GM19238 (cell line): ENCODE measurements at regions not wholly inside any gene's neighbourhood (a gene's known extent, or its start where the extent isn't known, plus 50 kb on each side); places are given as distances from the start of the nearest gene placed in this dataset.

Experiments
- DNase-seq: peaks from one replicate; pipeline ENCODE4 v3.0.0; 2011; ENCODE audit warnings: low spot score; ENCODE audit not compliant: insufficient read length

DNA sequence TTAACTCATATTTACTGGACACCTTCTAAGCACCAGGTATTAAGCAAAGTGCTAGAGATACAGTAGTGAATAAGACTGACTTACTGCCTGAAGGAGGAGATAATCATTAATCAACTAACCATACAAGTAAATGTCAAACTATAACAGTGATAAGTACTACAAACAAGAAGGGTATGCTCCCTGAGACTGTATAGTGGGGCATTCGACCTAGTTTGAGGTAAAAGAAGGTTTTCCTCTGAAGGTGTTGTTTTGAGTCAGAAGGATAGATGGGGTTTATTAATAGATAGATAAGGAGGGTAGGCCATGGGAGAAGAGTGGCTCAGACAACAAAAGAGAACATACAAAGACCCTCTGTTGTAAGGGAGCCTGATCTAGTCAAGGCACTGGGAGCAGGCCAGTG is 105.4 kb downstream of the DDIT4L start:
- no peak for DNase-seq

DNA sequence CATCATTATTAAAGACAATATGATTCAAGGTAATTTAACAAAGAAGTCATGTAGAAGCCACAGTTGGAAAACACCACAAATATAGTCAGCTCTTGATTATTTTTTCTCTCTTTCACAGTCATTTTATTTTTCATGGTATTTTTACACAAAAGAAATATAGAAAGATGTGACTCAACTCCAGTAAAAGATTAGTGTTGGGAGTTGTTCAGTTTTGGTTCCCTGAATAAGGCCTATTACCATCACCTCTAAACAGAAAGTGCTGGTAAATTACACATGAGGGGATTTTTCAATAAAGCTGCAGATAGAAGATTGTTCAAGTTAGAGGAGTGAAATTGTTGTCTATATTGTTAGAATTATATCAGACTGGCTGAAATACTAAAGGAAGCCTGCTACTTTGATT is 107.0 kb downstream of the DDIT4L start:
- no peak for DNase-seq

- DNase-seq: no peak
Observed at GRCh38 chr4:100082852-100083251, 107.4 kb downstream of the DDIT4L start.

DNA sequence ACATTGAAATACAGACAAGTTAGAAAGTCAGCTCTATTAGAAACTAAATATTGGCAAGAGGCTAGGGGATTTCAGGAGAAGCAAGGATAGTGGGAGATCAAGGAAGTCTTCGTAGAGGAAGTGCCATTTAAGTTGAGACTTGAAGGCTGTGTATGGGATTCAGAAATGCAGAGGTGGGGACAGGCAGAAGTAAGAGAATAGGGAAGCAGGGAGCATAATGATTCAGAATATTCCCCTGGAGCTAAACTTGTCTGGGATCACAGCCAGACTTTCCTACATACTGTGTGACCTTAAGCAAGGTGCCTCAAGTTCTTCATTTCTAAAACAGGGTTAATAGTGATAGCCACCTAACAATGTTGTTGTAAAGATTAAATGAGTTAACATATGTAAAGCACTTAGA is 108.8 kb downstream of the DDIT4L start:
- DNase-seq: no peak

- DNase-seq: no peak
Observed at GRCh38 chr4:100079264-100079663, 111.0 kb downstream of the DDIT4L start.

- no peak for DNase-seq
Observed at GRCh38 chr4:100076753-100077152, 113.5 kb downstream of the DDIT4L start.

DNA sequence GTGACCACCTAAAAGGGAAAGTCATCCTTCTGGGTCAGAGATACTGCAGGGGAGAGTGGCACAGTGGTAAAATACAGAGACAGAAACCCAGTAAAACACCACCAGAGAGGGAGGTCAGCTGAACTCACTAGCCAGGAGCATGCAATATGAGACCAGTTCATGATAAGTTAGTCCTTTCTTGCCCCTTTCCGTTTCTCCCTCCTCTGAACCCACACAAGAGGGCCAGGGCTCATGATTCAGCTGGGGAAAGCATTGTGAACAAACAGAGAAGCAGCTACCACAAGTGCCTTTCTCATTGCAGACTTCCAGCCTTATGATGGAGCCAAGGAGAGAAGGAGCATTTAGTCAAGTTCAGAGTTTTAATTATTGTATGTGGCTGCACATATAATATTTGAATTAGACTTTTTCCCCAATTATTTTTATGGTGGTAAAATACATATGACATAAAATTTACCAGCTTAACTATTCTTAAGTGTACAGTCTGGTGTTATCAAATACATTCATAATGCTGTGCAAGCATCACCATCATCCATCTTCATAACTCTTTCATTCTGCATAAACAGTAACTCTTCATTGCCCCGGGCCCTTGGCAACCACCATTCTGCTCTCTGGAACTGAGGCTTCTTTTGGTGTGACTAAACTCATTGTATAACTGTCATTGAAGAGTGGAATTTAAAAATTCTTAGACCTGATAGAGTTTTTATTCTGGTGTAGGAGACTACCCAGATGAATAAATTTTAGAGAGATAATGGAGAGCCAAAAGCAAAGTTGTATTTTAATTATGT is 114.6 kb downstream of the DDIT4L start:
- DNase-seq: no peak

- no peak for DNase-seq
Observed at GRCh38 chr4:100075056-100075455, 115.2 kb downstream of the DDIT4L start.

- DNase-seq: no peak
Observed at GRCh38 chr4:100071506-100071905, 118.8 kb downstream of the DDIT4L start.

DNA sequence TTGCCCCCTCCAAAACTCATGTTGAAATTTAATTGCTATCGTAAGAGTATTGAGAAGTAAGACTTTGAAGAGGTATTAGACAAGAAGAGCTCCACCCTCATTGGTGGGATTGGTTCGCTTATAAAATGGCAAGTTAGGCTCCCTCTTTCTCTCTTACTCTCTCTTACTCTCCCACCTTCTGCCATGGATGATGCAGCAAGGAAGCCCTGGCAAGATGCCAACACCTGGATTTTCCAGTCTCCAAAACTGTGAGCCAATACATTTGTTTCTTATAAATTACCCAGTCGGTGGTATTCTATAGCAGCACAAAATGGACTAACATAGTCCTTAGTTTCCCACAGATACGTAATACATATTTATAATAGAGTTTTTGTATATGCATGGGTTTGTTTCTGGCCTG is 119.4 kb downstream of the DDIT4L start:
- DNase-seq: no peak

- no peak for DNase-seq
Observed at GRCh38 chr4:100069207-100069606, 119.1 kb upstream of the H2AZ1 start.

DNA sequence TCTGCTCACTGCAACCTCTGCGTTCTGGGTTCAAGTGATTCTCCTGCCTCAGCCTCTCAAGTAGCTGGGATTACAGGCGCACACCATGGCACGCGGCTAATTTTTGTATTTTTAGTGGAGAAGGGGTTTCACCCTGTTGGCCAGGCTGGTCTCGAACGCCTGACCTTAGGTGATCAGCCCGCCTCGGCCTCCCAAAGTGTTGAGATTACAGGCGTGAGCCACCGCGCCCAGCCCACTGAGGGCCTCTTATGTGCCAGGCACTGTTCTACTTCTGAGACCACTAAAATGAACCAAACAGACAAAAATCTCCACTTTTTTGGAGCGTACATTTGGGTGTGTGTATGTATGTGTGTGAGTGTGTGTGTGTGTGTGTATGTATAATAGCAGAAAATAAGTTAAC is 117.2 kb upstream of the H2AZ1 start:
- no peak for DNase-seq

- no peak for DNase-seq
Observed at GRCh38 chr4:100063355-100063754, 113.3 kb upstream of the H2AZ1 start.

- DNase-seq: no peak
Observed at GRCh38 chr4:100062921-100063320, 112.8 kb upstream of the H2AZ1 start.

GRCh38 chr4:100061835-100062234 is 111.8 kb upstream of the H2AZ1 start:
- no peak for DNase-seq

- DNase-seq: no peak
Observed at GRCh38 chr4:100060765-100061416, 110.8 kb upstream of the H2AZ1 start.

DNA sequence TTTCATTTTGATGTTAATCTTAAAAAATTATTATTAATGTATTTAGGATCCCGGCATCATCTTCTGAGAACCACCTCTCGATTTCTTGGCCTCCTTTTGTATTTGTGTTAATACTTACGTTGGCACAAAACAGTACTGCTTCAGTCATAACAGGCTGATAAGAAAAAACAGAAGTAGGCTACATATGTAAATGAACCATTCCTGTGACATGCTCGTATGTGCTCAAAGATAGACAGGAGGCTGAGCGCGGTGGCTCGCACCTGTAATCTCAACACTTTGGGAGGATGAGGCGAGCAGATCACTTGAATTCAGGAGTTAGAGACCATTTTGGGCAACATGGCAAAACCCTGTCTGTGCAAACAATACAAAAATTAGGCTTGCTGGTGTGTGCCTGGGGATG is 109.4 kb upstream of the H2AZ1 start:
- DNase-seq: no peak

DNA sequence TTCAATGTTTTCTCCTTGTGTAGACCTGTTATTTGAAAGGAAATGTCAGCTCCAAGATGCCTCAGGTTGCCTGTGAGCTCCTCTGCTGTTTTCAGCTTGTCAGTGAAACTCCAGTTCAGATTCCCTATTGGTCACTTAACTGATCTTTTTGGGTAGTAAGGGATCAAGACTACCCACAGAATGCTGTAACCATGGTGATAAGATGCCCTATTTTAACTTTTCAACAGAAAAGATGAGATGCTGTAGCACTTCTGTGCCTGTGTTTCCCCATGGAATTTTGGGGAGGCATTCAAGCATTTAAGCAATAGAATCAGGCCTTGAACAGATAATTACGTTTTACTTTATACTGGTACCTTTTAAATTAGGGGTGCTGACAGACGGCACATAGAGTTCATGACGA is 106.6 kb upstream of the H2AZ1 start:
- DNase-seq: no peak

DNA sequence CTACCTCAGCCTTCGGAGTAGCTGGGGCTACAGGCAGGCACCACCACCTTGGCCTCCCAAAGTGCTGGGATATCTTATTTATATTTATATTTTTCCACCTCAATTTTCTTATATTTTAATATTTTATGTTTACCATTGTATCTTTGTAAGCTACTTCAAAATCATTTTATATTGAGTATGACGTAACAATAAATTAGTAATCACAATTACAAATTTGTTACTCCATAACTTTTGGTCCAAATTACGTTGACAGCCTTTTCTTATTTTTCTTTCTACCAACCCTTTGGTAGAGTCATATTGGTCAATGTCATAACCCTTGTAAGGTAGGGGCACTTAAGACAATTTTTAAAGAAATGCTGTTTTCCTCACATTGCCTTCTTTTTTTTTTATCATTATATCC is 104.0 kb upstream of the H2AZ1 start:
- DNase-seq: no peak

DNA sequence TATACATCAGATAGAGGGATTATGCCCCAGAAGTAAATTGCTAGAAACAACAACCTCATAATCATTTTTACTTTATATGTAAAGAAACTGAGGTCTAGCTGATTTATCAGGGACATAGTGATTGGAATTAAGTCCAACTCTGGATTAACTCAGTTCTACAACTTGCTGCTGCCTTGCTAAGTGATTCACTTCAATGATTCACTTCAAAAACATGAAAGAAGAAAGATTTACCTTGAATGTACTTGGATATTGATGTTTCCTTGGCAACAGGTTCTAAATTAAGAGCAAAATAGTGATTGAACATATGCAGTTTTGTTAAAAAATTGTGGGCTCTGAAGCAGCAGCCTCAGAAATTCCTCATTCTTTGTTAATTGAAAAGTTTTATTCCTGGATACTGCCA is 99.8 kb upstream of the H2AZ1 start:
- no peak for DNase-seq

GRCh38 chr4:100042711-100043110 is 92.6 kb upstream of the H2AZ1 start:
- DNase-seq: no peak

- no peak for DNase-seq
Observed at GRCh38 chr4:100042235-100042634, 92.2 kb upstream of the H2AZ1 start.

GRCh38 chr4:100041646-100042045 is 91.6 kb upstream of the H2AZ1 start:
- DNase-seq: no peak
